Urinary bladder (tissue), 3 donors: ENCODE measurements at regions not wholly inside any gene's neighbourhood (a gene's known extent, or its start where the extent isn't known, plus 50 kb on each side); places are given as distances from the start of the nearest gene placed in this dataset.

Experiments used
- DNase-seq: peaks from one replicate; pipeline ENCODE4 v3.0.0-alpha.2; 2015; ENCODE audit errors: extremely low spot score
- H3K27ac ChIP-seq: one replicate; pipeline ENCODE4 v1.5.1; 2013; ENCODE audit warnings: low read depth, mild to moderate bottlenecking, moderate library complexity
- H3K36me3 ChIP-seq: one replicate; pipeline ENCODE4 v1.6.1; 2013; ENCODE audit warnings: mild to moderate bottlenecking, moderate library complexity; ENCODE audit not compliant: insufficient read depth
- H3K4me1 ChIP-seq: one replicate; pipeline ENCODE4 v1.6.1; 2013; ENCODE audit warnings: mild to moderate bottlenecking, moderate library complexity; ENCODE audit not compliant: insufficient read depth
- H3K4me3 ChIP-seq: one replicate; pipeline ENCODE4 v1.5.1; 2013; ENCODE audit warnings: low read depth, low read length
- WGBS: extraction: QIAGEN DNeasy Blood & Tissue Kit; methylation state at CpG from one replicate; pipeline ENCODE4 v1.1.7; 2013; 5-methylcytosine and 5-hydroxymethylcytosine counted together
- donor health status: healthy with polysubstance abuse.
- donor health status: healthy.

GRCh38 chr3:165443664-165444063 is 247.5 kb upstream of the SLITRK3 start:
- 80% methylated on average over 1 of the region's 1 CpG for WGBS
- no peak overlapping the region for H3K4me3 ChIP-seq
- no peaks in the 10 kb centered on the region for H3K4me1 ChIP-seq
- H3K36me3 ChIP-seq: no peaks in the 10 kb centered on the region
- no peak for DNase-seq
- H3K27ac ChIP-seq: no peak overlapping the region

DNA sequence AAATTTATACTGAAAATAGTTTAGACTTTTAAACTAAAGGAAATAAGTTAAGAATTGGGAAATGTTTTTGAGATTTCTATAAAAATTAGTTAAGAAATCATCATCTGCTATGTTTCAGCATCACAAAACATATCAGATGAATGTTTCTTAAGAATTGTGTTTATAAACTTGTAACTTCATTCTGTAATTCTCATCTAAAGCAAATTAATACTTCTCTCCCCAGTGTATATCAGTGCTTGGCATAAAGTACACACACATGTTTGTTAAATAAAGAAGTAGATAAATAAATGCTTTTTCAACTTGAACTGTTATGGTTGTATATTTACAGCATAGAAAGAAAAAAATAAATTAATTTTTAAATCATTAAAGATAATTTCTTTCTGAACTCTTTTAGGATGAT is 245.9 kb upstream of the SLITRK3 start:
- no peak overlapping the region for H3K4me3 ChIP-seq
- H3K27ac ChIP-seq: no peak overlapping the region
- DNase-seq: no peak
- H3K4me1 ChIP-seq: no peaks in the 10 kb centered on the region
- no peaks in the 10 kb centered on the region for H3K36me3 ChIP-seq

GRCh38 chr3:165440380-165440779 is 244.2 kb upstream of the SLITRK3 start:
- no peak overlapping the region for H3K27ac ChIP-seq
- WGBS: 95% methylated on average over 2 of the region's 2 CpGs
- DNase-seq: no peak
- H3K4me1 ChIP-seq: no peaks in the 10 kb centered on the region
- H3K4me3 ChIP-seq: no peak overlapping the region
- no peaks in the 10 kb centered on the region for H3K36me3 ChIP-seq

DNA sequence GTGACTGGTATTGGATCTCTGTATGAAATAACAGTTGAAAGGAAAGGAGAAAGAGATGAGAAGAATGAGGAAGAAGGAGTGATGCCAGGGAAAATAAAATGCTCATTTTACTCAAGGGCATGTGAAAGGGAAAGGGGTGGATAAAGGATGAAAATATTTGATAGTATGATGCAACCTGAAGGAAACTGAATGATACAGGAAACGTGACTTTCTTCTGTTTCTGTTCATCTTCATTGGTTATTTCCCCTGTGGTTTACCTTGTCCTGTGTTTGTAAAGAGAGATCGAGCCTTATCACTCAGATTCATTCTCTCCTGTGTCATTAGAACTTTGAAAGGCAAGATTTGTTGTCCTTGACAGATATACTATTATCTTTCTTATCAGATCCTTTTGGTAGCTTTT is 243.6 kb upstream of the SLITRK3 start:
- no peak overlapping the region for H3K4me3 ChIP-seq
- DNase-seq: no peak
- no peaks in the 10 kb centered on the region for H3K36me3 ChIP-seq
- no peaks in the 10 kb centered on the region for H3K4me1 ChIP-seq
- no peak overlapping the region for H3K27ac ChIP-seq
- WGBS: 49% methylated on average over 2 of the region's 2 CpGs

DNA sequence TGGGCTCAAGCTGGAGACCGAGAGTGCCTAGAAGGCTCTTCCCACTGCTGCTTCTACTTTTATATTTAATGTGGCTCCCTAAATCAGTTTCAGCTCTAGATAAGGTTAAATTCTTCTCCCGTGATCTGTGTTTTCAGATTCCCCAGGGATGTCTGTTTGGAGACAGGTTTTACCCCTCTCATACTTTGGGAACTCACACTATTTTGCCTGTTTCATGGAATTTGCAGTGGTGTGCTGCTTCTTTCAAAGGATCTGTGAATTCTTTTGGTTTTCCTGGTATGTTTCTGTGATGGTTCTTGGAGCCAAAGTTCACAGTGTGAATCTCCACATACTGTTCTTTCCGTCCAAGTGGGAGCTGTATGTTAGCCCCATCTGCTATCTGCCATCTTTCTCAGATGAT is 238.3 kb upstream of the SLITRK3 start:
- Histone ChIP-seq H3K27ac (no peak overlapping the region), H3K4me1 (no peaks in the 10 kb centered on the region), H3K4me3 (no peak overlapping the region), H3K36me3 (no peaks in the 10 kb centered on the region)
- no peak for DNase-seq
- 81% methylated on average over 3 of the region's 3 CpGs for WGBS

DNA sequence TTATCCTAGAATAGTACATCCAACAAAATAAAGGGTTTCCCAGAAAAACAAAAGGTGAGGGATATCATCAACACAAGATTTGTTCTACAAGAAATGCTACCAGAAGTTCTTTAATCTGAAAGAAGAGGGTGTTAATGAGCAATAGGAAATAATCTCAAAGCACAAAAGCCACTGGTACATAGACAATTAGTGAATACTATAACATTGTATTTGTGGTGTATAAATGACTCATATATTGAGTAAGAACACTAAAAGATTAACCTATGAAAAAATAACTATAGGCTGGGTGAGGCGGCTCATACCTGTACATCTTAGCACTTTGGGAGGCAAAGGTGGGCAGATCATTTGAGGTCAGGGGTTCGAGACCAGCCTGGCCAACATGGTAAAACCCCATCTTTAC is 210.2 kb upstream of the SLITRK3 start:
- WGBS: 93% methylated on average over 2 of the region's 2 CpGs
- no peaks in the 10 kb centered on the region for H3K4me1 ChIP-seq
- H3K4me3 ChIP-seq: no peak overlapping the region
- no peaks in the 10 kb centered on the region for H3K36me3 ChIP-seq
- DNase-seq: no peak
- H3K27ac ChIP-seq: no peak overlapping the region

- H3K36me3 ChIP-seq: no peaks in the 10 kb centered on the region
- no peak for DNase-seq
- no peak overlapping the region for H3K4me3 ChIP-seq
- H3K27ac ChIP-seq: no peak overlapping the region
- no peaks in the 10 kb centered on the region for H3K4me1 ChIP-seq
- WGBS: 90% methylated on average over 4 of the region's 4 CpGs
Measured at GRCh38 chr3:165404357-165405027, 208.3 kb upstream of the SLITRK3 start.

GRCh38 chr3:165403666-165404065 is 207.5 kb upstream of the SLITRK3 start:
- H3K4me1 ChIP-seq: no peaks in the 10 kb centered on the region
- WGBS: 61% methylated on average over 4 of the region's 4 CpGs
- no peak for DNase-seq
- H3K36me3 ChIP-seq: no peaks in the 10 kb centered on the region
- H3K4me3 ChIP-seq: no peak overlapping the region
- H3K27ac ChIP-seq: no peak overlapping the region

DNA sequence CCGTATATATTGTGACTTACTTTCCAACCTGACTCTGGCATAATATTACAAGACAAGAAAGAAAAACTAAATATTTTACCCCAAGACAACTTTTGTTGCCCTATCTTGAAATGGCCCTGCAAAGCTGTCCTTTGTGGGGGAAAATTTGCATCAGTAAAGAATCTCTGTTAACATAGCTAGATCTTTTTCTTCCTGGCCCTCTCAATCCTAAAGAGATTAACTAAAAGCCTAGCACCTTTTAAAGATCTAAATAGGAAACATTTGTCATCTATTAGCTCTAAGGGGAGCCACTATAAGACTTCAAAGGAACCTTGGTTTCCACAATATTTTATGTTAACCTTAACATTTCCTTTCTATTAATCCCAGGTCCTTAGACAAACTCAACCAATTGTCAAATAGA is 199.0 kb upstream of the SLITRK3 start:
- Histone ChIP-seq H3K27ac (no peak overlapping the region), H3K4me3 (no peak overlapping the region), H3K36me3 (no peaks in the 10 kb centered on the region), H3K4me1 (no peaks in the 10 kb centered on the region)
- WGBS: 80% methylated on average over 1 of the region's 1 CpG
- DNase-seq: no peak

GRCh38 chr3:165393461-165393860 is 197.3 kb upstream of the SLITRK3 start:
- Histone ChIP-seq H3K4me1 (no peaks in the 10 kb centered on the region), H3K4me3 (no peak overlapping the region)
- WGBS: 90% methylated on average over 1 of the region's 1 CpG

DNA sequence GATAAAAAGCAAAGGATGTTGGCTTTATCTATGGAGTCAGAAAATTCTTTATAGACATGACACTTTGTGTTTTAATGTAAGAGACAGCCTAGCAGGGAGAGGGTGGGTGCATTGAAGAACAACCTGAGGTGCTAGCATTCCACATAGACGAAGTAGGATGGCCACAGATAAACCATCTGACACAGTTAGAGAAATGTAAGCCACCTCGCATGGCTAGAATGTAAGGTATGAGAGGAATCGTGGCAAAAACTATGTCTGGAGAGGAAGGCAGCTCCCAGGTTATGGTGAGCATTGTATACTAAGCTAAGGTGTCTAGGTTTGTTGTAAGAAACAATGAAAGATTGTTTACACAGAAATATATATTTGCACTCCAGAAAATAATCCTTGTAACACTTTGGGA is 194.0 kb upstream of the SLITRK3 start:
- no peak for DNase-seq
- Histone ChIP-seq H3K36me3 (no peaks in the 10 kb centered on the region), H3K27ac (no peak overlapping the region), H3K4me1 (no peaks in the 10 kb centered on the region), H3K4me3 (no peak overlapping the region)
- 74% methylated on average over 3 of the region's 3 CpGs for WGBS

More at GRCh38 chr3:165393461-165393860, 197.3 kb upstream of the SLITRK3 start:
- H3K36me3 ChIP-seq: no peaks in the 10 kb centered on the region
- DNase-seq: no peak
- H3K27ac ChIP-seq: no peak overlapping the region

DNA sequence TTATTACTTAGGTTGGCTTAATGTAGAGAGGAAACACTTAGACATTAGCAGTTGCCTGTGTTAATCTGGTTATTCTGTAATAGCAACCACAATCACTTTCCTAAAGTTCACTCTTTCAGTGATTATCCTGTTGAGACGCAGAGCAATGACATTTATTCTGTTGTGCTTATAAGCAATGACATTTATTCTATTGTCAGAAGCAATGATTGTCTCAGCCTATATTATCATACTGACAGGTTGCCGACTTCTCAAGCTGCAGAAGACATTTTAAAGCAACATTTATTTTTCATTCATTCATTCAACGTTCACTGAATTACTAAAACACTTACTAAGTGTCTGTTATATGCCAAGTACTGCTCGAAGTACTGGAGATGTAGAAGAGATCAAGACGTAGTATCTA is 193.5 kb upstream of the SLITRK3 start:
- H3K36me3 ChIP-seq: no peaks in the 10 kb centered on the region
- no peaks in the 10 kb centered on the region for H3K4me1 ChIP-seq
- 89% methylated on average over 5 of the region's 5 CpGs for WGBS
- H3K27ac ChIP-seq: no peak overlapping the region
- H3K4me3 ChIP-seq: no peak overlapping the region
- no peak for DNase-seq

DNA sequence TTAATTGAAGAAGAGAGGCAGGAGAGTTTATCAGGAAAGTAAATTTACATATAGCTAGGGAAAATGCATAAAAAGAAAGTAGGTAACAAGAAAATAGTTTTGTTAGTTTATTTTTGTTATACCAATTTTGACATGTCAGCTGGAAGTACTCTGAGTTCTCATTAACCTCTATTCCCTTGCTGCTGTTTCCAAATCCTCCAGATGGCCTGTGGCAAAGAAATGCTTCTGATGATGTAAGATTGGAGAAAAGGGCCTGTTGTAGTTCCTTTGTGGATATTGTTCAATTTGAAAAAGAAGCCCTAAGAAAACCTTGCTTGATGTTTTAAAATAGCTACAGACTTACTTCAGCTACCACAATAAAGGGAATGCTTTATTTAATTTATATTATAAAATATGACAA is 192.9 kb upstream of the SLITRK3 start:
- Histone ChIP-seq H3K4me3 (no peak overlapping the region), H3K27ac (no peak overlapping the region)
- no peak for DNase-seq

GRCh38 chr3:165383381-165383780 is 187.2 kb upstream of the SLITRK3 start:
- no peaks in the 10 kb centered on the region for H3K36me3 ChIP-seq
- no peaks in the 10 kb centered on the region for H3K4me1 ChIP-seq
- no peak overlapping the region for H3K4me3 ChIP-seq
- 86% methylated on average over 3 of the region's 3 CpGs for WGBS
- no peak for DNase-seq
- H3K27ac ChIP-seq: no peak overlapping the region

More for the DNA sequence above, 192.9 kb upstream of the SLITRK3 start:
- H3K4me1 ChIP-seq: no peaks in the 10 kb centered on the region
- H3K36me3 ChIP-seq: no peaks in the 10 kb centered on the region

DNA sequence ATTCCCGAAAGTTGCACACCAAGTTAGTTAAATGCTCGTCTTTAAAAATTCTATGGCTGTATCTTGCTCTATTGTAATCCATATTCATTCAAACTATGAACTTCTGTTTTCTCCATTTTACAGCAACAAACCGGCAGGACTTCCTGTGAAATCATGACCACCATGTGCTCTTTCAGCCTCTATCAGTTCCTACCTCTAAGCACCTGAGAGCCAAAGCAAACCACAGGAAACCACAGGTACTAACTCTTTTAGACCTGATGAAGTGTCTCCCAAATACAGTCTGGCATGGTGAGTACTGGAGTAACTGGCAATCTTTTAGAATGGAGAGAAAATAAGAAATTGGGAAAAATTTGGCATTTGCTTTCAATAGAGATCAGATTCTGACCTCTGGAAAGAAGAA is 186.5 kb upstream of the SLITRK3 start:
- DNase-seq: no peak
- WGBS: 87% methylated on average over 3 of the region's 3 CpGs
- Histone ChIP-seq H3K4me1 (no peaks in the 10 kb centered on the region), H3K4me3 (no peak overlapping the region), H3K36me3 (no peaks in the 10 kb centered on the region), H3K27ac (no peak overlapping the region)
